ENCODE measurements at regions not wholly inside any gene's neighbourhood (a gene's known extent, or its start where the extent isn't known, plus 50 kb on each side); places are given as distances from the start of the nearest gene placed in this dataset.

- no peak for TF ChIP-seq ZBTB33 (IDR thresholded peaks at IDR 0.05; ENCODE audit: extremely low read depth, insufficient replicate concordance, low read length)
- TF ChIP-seq, protein P1, sequence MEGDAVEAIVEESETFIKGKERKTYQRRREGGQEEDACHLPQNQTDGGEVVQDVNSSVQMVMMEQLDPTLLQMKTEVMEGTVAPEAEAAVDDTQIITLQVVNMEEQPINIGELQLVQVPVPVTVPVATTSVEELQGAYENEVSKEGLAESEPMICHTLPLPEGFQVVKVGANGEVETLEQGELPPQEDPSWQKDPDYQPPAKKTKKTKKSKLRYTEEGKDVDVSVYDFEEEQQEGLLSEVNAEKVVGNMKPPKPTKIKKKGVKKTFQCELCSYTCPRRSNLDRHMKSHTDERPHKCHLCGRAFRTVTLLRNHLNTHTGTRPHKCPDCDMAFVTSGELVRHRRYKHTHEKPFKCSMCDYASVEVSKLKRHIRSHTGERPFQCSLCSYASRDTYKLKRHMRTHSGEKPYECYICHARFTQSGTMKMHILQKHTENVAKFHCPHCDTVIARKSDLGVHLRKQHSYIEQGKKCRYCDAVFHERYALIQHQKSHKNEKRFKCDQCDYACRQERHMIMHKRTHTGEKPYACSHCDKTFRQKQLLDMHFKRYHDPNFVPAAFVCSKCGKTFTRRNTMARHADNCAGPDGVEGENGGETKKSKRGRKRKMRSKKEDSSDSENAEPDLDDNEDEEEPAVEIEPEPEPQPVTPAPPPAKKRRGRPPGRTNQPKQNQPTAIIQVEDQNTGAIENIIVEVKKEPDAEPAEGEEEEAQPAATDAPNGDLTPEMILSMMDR (IDR thresholded peaks at IDR 0.05 in 2 of 3, conservative IDR thresholded peaks at IDR 0.05 in 1 of 3; ENCODE audit: borderline replicate concordance in 1 of 3, insufficient read depth in 1 of 3, low read depth in 2 of 3, low read length in 2 of 3), result no peak
- TF ChIP-seq RAD21 (IDR thresholded peaks at IDR 0.05; ENCODE audit: low read depth), result no peak
Observed at GRCh38 chr15:87566236-87566635, 690.3 kb downstream of the NTRK3 start (continued).

GRCh38 chr15:87564681-87565080 is 691.9 kb downstream of the NTRK3 start:
- Histone ChIP-seq H4K20me1 (ENCODE audit: insufficient read depth) (no peaks in the 10 kb centered on the region), H3K79me2 (ENCODE audit: insufficient read depth, low read length) (no peaks in the 10 kb centered on the region), H3K4me3 (replicated peaks in 1 of 2; ENCODE audit: low read depth in 1 of 2, low read length in 2 of 2) (no peak overlapping the region), H3K27ac (ENCODE audit: low read depth, low read length) (no peak overlapping the region), H3K9me2 (ENCODE audit: insufficient read depth) (no peaks in the 10 kb centered on the region), H3K27me3 (ENCODE audit: insufficient read depth, low read length) (no peaks in the 10 kb centered on the region), H2AFZ (ENCODE audit: low read depth, low read length, poor library complexity, severe bottlenecking) (no peak overlapping the region), H3K4me2 (ENCODE audit: low read length) (no peak overlapping the region), H3K9me3 (ENCODE audit: control insufficient read depth in 1 of 2, insufficient read depth in 1 of 2, low read depth in 1 of 2, low read length in 2 of 2) (peaks cover 7 to 14% of the 10 kb centered on the region in 2 experiments; a peak in 2 of 4 replicates), H3K9ac (ENCODE audit: low read length) (no peak overlapping the region), H3K36me3 (ENCODE audit: control insufficient read depth in 1 of 2, insufficient read depth in 2 of 2, low read length in 2 of 2) (no peaks in the 10 kb centered on the region), H3K4me1 (ENCODE audit: control insufficient read depth in 1 of 2, insufficient read depth in 2 of 2, low read length in 2 of 2) (no peaks in the 10 kb centered on the region)
- ChIA-PET POLR2A (no interaction called here), RAD21 (ENCODE audit: low non-redundant PET in 1 of 2, low total read pairs in 2 of 2, uncharacterized antibody in 2 of 2, unreplicated experiment in 2 of 2) (no interaction called here), CTCF (no interaction called here)
- ATAC-seq, result no peak
- DNase-seq (ENCODE audit: low read depth, low spot score), result no peak
- no TSS peak for BruUV-seq (replicated peaks)
- intact Hi-C loops (cut with micrococcal nuclease), result no loop called here
- TF ChIP-seq YY1 (IDR thresholded peaks at IDR 0.05; ENCODE audit: extremely low read depth, insufficient replicate concordance, low read depth, low read length), result no peak
- TF ChIP-seq, protein P1 (IDR thresholded peaks at IDR 0.05 in 2 of 3, conservative IDR thresholded peaks at IDR 0.05 in 1 of 3; ENCODE audit: borderline replicate concordance in 1 of 3, insufficient read depth in 1 of 3, low read depth in 2 of 3, low read length in 2 of 3), result no peak
- TF ChIP-seq SIN3A (IDR thresholded peaks at IDR 0.05; ENCODE audit: low read depth), result no peak
- TF ChIP-seq SRF (IDR thresholded peaks at IDR 0.05; ENCODE audit: low read depth), result no peak
- no peak for TF ChIP-seq EGR1 (IDR thresholded peaks at IDR 0.05; ENCODE audit: low read depth)
- no peak for TF ChIP-seq JUND (IDR thresholded peaks at IDR 0.05)
- no peak for TF ChIP-seq ZFX (IDR thresholded peaks at IDR 0.05)
- TF ChIP-seq REST (IDR thresholded peaks at IDR 0.05; ENCODE audit: low read depth), result no peak
- no peak for TF ChIP-seq SP1 (IDR thresholded peaks at IDR 0.05; ENCODE audit: low read depth)
- TF ChIP-seq EZH2phosphoT487 (IDR thresholded peaks at IDR 0.05; ENCODE audit: borderline replicate concordance), result no peak
- no peak for TF ChIP-seq ZNF274 (IDR thresholded peaks at IDR 0.05; ENCODE audit: low read depth, low read length)
- TF ChIP-seq FOSL1 (IDR thresholded peaks at IDR 0.05; ENCODE audit: low read depth), result no peak
- no peak for TF ChIP-seq ELF1 (IDR thresholded peaks at IDR 0.05; ENCODE audit: borderline replicate concordance, low read depth)
- TF ChIP-seq CEBPB (IDR thresholded peaks at IDR 0.05; ENCODE audit: low read depth), result no peak
